HepG2 (cell line): ENCODE measurements at regions not wholly inside any gene's neighbourhood (a gene's known extent, or its start where the extent isn't known, plus 50 kb on each side); places are given as distances from the start of the nearest gene placed in this dataset.

Experiments used
- BCL6 ChIP-seq: IDR thresholded peaks from 2 replicates; pipeline ENCODE4 v1.6.1; 2016; ENCODE audit warnings: missing genetic modification reagents, missing compliant biosample characterization
- EP300 ChIP-seq, 3 experiments: sonication (generic) in 1 of 3; formaldehyde crosslinking in 1 of 3; IDR thresholded peaks; 2 replicates each; pipeline versions ENCODE4 v1.5.1 to v1.6.1; 2011 to 2020; ENCODE audit warnings: low read depth in 2 of 3, low read length in 2 of 3, borderline replicate concordance in 1 of 3, improper control_type of control experiment in 1 of 3, mild to moderate bottlenecking in 1 of 3, missing genetic modification reagents in 1 of 3, moderate library complexity in 1 of 3
- HNF4G ChIP-seq, 2 experiments: sonication (generic) in 1 of 2; formaldehyde crosslinking in 1 of 2; IDR thresholded peaks; 2 replicates each; pipeline versions ENCODE4 v1.4.0 to v1.6.1; 2011 to 2020; ENCODE audit warnings: borderline replicate concordance in 2 of 2, low read depth in 2 of 2, mild to moderate bottlenecking in 2 of 2, low read length in 1 of 2, missing genetic modification reagents in 1 of 2, moderate library complexity in 1 of 2
- HOXA3 ChIP-seq: sonication (generic); formaldehyde crosslinking; IDR thresholded peaks from 2 replicates; pipeline ENCODE4 v1.5.0; 2020; ENCODE audit warnings: missing genetic modification reagents
- IKZF1 ChIP-seq: fragments of 450-650 bp; IDR thresholded peaks from 2 replicates; pipeline ENCODE4 v1.7.1; 2016
- MAFK ChIP-seq, 2 experiments: IDR thresholded peaks in 1 of 2; conservative IDR thresholded peaks in 1 of 2; 2 replicates each; pipeline ENCODE4 v1.6.1; 2011; ENCODE audit warnings: improper control_type of control experiment in 2 of 2, low read length in 2 of 2
- MYC ChIP-seq: sonication (generic); formaldehyde crosslinking; IDR thresholded peaks from 2 replicates; pipeline ENCODE4 v1.9.0; 2021; ENCODE audit warnings: missing genetic modification reagents, borderline replicate concordance
- RXRB ChIP-seq: IDR thresholded peaks from 2 replicates; pipeline ENCODE4 v1.6.1; 2016; ENCODE audit warnings: borderline replicate concordance, missing genetic modification reagents, missing compliant biosample characterization
- SALL1 ChIP-seq: sonication (generic); formaldehyde crosslinking; IDR thresholded peaks from 2 replicates; pipeline ENCODE4 v1.8.0; 2022; ENCODE audit warnings: mild to moderate bottlenecking, missing genetic modification reagents
- SMARCC2 ChIP-seq: fragments of 450-650 bp; IDR thresholded peaks from 2 replicates; pipeline ENCODE4 v1.6.1; 2017; ENCODE audit warnings: antibody characterized with exemption, mild to moderate bottlenecking
- SP5 ChIP-seq: IDR thresholded peaks from 2 replicates; pipeline ENCODE4 v1.6.1; 2016; ENCODE audit warnings: low read depth, borderline replicate concordance
- ZMYM4 ChIP-seq: sonication (generic); formaldehyde crosslinking; IDR thresholded peaks from 2 replicates; pipeline ENCODE4 v1.8.1; 2023; ENCODE audit warnings: mild to moderate bottlenecking, missing genetic modification reagents
- ZNF317 ChIP-seq: sonication (generic); formaldehyde crosslinking; IDR thresholded peaks from 2 replicates; pipeline ENCODE4 v1.5.0; 2020; ENCODE audit warnings: mild to moderate bottlenecking, missing genetic modification reagents
- ZNF331 ChIP-seq: sonication (generic); formaldehyde crosslinking; IDR thresholded peaks from 2 replicates; pipeline ENCODE4 v1.4.0; 2020; ENCODE audit warnings: missing genetic modification reagents
- ZNF333 ChIP-seq: sonication (generic); formaldehyde crosslinking; IDR thresholded peaks from 2 replicates; pipeline ENCODE4 v1.4.0; 2020; ENCODE audit warnings: mild to moderate bottlenecking, missing genetic modification reagents, borderline replicate concordance
- ZNF549 ChIP-seq: sonication (generic); formaldehyde crosslinking; IDR thresholded peaks from 2 replicates; pipeline ENCODE4 v1.5.0; 2020; ENCODE audit warnings: missing genetic modification reagents
- TF ChIP-seq, protein P1 (sequence below): sonication (generic); IDR thresholded peaks from 2 replicates; pipeline ENCODE4 v1.6.1; 2016; ENCODE audit warnings: low read depth, borderline replicate concordance
- TF ChIP-seq, protein P2 (sequence below): sonication (generic); formaldehyde crosslinking; IDR thresholded peaks from 2 replicates; pipeline ENCODE4 v1.5.0; 2020; ENCODE audit warnings: mild to moderate bottlenecking, missing genetic modification reagents
- TF ChIP-seq, protein P3 (sequence below): sonication (generic); formaldehyde crosslinking; IDR thresholded peaks from 2 replicates; pipeline ENCODE4 v1.5.0; 2020; ENCODE audit warnings: mild to moderate bottlenecking, missing genetic modification reagents, borderline replicate concordance

DNA sequence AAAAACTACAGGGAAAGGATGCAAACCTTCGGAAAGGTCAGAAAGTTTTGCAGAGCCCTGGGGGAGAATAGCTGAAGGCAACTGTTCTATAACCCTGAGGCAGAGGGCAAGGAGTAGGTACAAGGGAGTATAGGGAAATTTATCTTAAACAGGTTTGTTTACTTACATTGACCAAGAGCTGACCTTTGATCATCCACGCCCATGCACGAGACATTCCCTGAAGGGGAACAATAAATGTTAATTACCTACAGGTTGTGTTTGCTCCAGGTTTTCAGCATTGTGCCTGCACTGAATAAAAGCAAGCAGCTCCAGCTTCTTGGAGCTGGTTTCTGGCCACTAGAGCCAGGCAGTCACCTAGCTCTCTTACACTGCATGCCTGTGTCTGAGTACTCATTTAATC lies 524.5 kb upstream of the TGFBR2 start (continued):
- TF ChIP-seq SALL1 (peak; percentile 32; the same call in 1 of the 2 replicates), ZNF333 (no peak), ZNF317 (CRISPR knock-in tag) (no peak), IKZF1 (no peak), MAFK (conservative IDR thresholded peaks at IDR 0.05 in 1 of 2, IDR thresholded peaks at IDR 0.05 in 1 of 2; ENCODE audit: low read length in 2 of 2) (no peak), HNF4G (IDR thresholded peaks at IDR 0.05; ENCODE audit: borderline replicate concordance, low read depth, low read length) (peak; percentile 55; the same call in 1 of the 2 replicates), HNF4G (CRISPR knock-in tag; IDR thresholded peaks at IDR 0.05; ENCODE audit: borderline replicate concordance, low read depth) (no peak), RXRB (CRISPR knock-in tag) (peak; percentile 24; the same call in 1 of the 2 replicates), HOXA3 (CRISPR knock-in tag) (0 out of 2 replicates have a peak, but pooled peaks have one; percentile 38), MYC (CRISPR knock-in tag) (no peak), SP5 (CRISPR knock-in tag) (peak; percentile 80), ZNF331 (peak; percentile 70; the same call in 1 of the 2 replicates), SMARCC2 (no peak), BCL6 (CRISPR knock-in tag) (peak; percentile 47; the same call in 1 of the 2 replicates), EP300 (IDR thresholded peaks at IDR 0.05; ENCODE audit: low read depth in 2 of 2, low read length in 2 of 2) (peak in 1 of 2 experiments; percentile 42; a peak in 1 of 4 replicates), EP300 (CRISPR knock-in tag; IDR thresholded peaks at IDR 0.05; ENCODE audit: borderline replicate concordance) (no peak; the same call in 1 of the 2 replicates), ZMYM4 (peak; percentile 48; the same call in 1 of the 2 replicates), ZNF549 (CRISPR knock-in tag) (no peak)
- TF ChIP-seq, protein P1, sequence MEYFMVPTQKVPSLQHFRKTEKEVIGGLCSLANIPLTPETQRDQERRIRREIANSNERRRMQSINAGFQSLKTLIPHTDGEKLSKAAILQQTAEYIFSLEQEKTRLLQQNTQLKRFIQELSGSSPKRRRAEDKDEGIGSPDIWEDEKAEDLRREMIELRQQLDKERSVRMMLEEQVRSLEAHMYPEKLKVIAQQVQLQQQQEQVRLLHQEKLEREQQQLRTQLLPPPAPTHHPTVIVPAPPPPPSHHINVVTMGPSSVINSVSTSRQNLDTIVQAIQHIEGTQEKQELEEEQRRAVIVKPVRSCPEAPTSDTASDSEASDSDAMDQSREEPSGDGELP = no peak
- TF ChIP-seq, protein P2, sequence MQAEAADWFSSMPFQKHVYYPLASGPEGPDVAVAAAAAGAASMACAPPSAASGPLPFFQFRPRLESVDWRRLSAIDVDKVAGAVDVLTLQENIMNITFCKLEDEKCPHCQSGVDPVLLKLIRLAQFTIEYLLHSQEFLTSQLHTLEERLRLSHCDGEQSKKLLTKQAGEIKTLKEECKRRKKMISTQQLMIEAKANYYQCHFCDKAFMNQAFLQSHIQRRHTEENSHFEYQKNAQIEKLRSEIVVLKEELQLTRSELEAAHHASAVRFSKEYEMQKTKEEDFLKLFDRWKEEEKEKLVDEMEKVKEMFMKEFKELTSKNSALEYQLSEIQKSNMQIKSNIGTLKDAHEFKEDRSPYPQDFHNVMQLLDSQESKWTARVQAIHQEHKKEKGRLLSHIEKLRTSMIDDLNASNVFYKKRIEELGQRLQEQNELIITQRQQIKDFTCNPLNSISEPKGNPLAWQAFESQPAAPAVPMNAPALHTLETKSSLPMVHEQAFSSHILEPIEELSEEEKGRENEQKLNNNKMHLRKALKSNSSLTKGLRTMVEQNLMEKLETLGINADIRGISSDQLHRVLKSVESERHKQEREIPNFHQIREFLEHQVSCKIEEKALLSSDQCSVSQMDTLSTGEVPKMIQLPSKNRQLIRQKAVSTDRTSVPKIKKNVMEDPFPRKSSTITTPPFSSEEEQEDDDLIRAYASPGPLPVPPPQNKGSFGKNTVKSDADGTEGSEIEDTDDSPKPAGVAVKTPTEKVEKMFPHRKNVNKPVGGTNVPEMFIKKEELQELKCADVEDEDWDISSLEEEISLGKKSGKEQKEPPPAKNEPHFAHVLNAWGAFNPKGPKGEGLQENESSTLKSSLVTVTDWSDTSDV = no peak
- TF ChIP-seq, protein P3, sequence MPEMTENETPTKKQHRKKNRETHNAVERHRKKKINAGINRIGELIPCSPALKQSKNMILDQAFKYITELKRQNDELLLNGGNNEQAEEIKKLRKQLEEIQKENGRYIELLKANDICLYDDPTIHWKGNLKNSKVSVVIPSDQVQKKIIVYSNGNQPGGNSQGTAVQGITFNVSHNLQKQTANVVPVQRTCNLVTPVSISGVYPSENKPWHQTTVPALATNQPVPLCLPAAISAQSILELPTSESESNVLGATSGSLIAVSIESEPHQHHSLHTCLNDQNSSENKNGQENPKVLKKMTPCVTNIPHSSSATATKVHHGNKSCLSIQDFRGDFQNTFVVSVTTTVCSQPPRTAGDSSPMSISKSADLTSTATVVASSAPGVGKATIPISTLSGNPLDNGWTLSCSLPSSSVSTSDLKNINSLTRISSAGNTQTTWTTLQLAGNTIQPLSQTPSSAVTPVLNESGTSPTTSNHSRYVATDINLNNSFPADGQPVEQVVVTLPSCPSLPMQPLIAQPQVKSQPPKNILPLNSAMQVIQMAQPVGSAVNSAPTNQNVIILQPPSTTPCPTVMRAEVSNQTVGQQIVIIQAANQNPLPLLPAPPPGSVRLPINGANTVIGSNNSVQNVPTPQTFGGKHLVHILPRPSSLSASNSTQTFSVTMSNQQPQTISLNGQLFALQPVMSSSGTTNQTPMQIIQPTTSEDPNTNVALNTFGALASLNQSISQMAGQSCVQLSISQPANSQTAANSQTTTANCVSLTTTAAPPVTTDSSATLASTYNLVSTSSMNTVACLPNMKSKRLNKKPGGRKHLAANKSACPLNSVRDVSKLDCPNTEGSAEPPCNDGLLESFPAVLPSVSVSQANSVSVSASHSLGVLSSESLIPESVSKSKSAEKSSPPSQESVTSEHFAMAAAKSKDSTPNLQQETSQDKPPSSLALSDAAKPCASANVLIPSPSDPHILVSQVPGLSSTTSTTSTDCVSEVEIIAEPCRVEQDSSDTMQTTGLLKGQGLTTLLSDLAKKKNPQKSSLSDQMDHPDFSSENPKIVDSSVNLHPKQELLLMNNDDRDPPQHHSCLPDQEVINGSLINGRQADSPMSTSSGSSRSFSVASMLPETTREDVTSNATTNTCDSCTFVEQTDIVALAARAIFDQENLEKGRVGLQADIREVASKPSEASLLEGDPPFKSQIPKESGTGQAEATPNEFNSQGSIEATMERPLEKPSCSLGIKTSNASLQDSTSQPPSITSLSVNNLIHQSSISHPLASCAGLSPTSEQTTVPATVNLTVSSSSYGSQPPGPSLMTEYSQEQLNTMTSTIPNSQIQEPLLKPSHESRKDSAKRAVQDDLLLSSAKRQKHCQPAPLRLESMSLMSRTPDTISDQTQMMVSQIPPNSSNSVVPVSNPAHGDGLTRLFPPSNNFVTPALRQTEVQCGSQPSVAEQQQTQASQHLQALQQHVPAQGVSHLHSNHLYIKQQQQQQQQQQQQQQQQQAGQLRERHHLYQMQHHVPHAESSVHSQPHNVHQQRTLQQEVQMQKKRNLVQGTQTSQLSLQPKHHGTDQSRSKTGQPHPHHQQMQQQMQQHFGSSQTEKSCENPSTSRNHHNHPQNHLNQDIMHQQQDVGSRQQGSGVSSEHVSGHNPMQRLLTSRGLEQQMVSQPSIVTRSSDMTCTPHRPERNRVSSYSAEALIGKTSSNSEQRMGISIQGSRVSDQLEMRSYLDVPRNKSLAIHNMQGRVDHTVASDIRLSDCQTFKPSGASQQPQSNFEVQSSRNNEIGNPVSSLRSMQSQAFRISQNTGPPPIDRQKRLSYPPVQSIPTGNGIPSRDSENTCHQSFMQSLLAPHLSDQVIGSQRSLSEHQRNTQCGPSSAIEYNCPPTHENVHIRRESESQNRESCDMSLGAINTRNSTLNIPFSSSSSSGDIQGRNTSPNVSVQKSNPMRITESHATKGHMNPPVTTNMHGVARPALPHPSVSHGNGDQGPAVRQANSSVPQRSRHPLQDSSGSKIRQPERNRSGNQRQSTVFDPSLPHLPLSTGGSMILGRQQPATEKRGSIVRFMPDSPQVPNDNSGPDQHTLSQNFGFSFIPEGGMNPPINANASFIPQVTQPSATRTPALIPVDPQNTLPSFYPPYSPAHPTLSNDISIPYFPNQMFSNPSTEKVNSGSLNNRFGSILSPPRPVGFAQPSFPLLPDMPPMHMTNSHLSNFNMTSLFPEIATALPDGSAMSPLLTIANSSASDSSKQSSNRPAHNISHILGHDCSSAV (CRISPR knock-in tag) = no peak
